Breast epithelium (tissue), 3 donors: ENCODE measurements at regions not wholly inside any gene's neighbourhood (a gene's known extent, or its start where the extent isn't known, plus 50 kb on each side); places are given as distances from the start of the nearest gene placed in this dataset.

Source experiments
- POLR2A ChIP-seq: fragments of 450-650 bp; IDR thresholded peaks from one replicate; pipeline ENCODE4 v1.6.1; 2016; ENCODE audit warnings: antibody characterized with exemption, mild to moderate bottlenecking, moderate library complexity
- POLR2AphosphoS5 ChIP-seq, 3 donors: sonication (generic); formaldehyde crosslinking; IDR thresholded peaks; one replicate each; pipeline ENCODE4 v1.6.1; 2017; ENCODE audit warnings: antibody characterized with exemption in 3 of 3
- TF ChIP-seq, protein P1 (sequence below), 3 donors: fragments of 450-650 bp; IDR thresholded peaks; one replicate each; pipeline ENCODE4 v1.5.1; 2016 to 2017; ENCODE audit warnings: antibody characterized with exemption in 3 of 3, mild to moderate bottlenecking in 3 of 3, moderate library complexity in 3 of 3

DNA sequence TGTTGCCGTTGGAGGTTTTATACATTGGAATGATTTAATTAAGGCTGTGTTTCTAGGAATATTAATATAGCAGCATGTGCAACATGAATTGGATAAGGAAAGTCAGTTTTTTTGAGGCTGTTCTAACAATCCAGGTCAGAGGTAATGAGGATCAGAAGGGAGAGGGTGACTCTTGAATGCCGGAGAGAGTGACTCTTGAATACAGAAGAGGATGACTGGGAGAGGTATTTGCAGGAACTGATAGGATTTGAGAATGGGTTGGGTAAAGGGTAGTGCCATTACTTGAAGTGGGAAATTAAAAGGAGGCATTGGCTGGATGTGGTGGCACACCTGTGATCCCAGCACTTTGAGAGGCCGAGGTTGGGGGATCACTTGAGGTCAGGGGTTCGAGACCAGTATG, 55.6 kb upstream of the MACF1 start:
- TF ChIP-seq POLR2AphosphoS5 (IDR thresholded peaks at IDR 0.05): no peak
- TF ChIP-seq, protein P1, sequence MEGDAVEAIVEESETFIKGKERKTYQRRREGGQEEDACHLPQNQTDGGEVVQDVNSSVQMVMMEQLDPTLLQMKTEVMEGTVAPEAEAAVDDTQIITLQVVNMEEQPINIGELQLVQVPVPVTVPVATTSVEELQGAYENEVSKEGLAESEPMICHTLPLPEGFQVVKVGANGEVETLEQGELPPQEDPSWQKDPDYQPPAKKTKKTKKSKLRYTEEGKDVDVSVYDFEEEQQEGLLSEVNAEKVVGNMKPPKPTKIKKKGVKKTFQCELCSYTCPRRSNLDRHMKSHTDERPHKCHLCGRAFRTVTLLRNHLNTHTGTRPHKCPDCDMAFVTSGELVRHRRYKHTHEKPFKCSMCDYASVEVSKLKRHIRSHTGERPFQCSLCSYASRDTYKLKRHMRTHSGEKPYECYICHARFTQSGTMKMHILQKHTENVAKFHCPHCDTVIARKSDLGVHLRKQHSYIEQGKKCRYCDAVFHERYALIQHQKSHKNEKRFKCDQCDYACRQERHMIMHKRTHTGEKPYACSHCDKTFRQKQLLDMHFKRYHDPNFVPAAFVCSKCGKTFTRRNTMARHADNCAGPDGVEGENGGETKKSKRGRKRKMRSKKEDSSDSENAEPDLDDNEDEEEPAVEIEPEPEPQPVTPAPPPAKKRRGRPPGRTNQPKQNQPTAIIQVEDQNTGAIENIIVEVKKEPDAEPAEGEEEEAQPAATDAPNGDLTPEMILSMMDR (IDR thresholded peaks at IDR 0.05): no peak
- no peak for TF ChIP-seq POLR2A
